ENCODE measurements at regions not wholly inside any gene's neighbourhood (a gene's known extent, or its start where the extent isn't known, plus 50 kb on each side); places are given as distances from the start of the nearest gene placed in this dataset.

DNA sequence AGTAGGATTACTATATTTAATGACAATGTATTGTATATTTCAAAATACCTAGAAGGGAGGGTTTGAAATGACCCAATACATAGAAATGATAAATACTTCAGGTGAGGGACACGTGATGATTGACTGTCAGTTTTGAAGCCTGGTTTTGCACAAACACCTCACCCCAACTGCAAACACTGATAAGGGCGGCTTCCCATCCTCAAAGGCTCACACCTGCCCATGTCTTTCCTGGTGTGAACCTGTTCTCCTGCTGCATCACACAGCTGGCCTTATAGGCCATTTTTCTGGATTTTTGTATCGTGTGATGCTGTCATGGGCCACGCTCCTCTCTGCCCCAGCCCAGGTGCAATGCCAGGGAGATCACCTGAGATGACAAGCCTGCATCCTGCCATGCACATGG is 166.5 kb upstream of the NCK2 start:
- TF ChIP-seq, protein P1, sequence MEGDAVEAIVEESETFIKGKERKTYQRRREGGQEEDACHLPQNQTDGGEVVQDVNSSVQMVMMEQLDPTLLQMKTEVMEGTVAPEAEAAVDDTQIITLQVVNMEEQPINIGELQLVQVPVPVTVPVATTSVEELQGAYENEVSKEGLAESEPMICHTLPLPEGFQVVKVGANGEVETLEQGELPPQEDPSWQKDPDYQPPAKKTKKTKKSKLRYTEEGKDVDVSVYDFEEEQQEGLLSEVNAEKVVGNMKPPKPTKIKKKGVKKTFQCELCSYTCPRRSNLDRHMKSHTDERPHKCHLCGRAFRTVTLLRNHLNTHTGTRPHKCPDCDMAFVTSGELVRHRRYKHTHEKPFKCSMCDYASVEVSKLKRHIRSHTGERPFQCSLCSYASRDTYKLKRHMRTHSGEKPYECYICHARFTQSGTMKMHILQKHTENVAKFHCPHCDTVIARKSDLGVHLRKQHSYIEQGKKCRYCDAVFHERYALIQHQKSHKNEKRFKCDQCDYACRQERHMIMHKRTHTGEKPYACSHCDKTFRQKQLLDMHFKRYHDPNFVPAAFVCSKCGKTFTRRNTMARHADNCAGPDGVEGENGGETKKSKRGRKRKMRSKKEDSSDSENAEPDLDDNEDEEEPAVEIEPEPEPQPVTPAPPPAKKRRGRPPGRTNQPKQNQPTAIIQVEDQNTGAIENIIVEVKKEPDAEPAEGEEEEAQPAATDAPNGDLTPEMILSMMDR (IDR thresholded peaks at IDR 0.05): no peak
- TF ChIP-seq EZH2 (IDR thresholded peaks at IDR 0.05): no peak
